Heart left ventricle (tissue), 13 donors: ENCODE measurements at regions not wholly inside any gene's neighbourhood (a gene's known extent, or its start where the extent isn't known, plus 50 kb on each side); places are given as distances from the start of the nearest gene placed in this dataset.

Experiments used
- CTCF ChIP-seq, 12 donors: fragments of 200-600 bp; sonication (generic) in 4 of 12; IDR thresholded peaks; one replicate each; pipeline versions ENCODE4 v1.5.0 to v1.8.0; 2018 to 2022; ENCODE audit warnings: antibody characterized with exemption in 12 of 12, mild to moderate bottlenecking in 5 of 12
- POLR2A ChIP-seq, 2 donors: fragments of 450-650 bp; IDR thresholded peaks; one replicate each; pipeline ENCODE4 v1.6.1; 2017; ENCODE audit warnings: antibody characterized with exemption in 2 of 2, mild to moderate bottlenecking in 2 of 2, moderate library complexity in 2 of 2
- donor health status: ischemic (EF 13 %, LVEDD 7.1; RV severe dilation, severe dysfunction).
- donor health status: DM: no; HTN: yes; CAD: no.
- donor health status: DM: no; HTN: no; CAD: no.
- donor health status: ischemic (EF 25% LVEDD 6.9; RV normal size, moderate dysfunction).
- donor health status: ischemic (EF 25% LVEDD 5.7; RV mildly dilated, moderate dysfunction).
- donor health status: ischemic (EF 35%, LVEDD 5.7; RV mildly dilated, moderate dysfunction).
- donor health status: nonischemic (EF 11% LVEDD 7.7; RV severe dilation, severe dysfunction).
- donor health status: DM: yes; HTN: yes; CAD: no.
- donor health status: PGD.
- donor health status: ischemic (EF 29% LVEDD 5.4; RV normal size, mild dysfunction).
- donor health status: nonischemic (EF 23%, LVEDD 6.1; RV moderate dilation, normal function).

GRCh38 chr4:136928957-136929411 lies 603.3 kb downstream of the PCDH18 start:
- no peak for TF ChIP-seq CTCF (IDR thresholded peaks at IDR 0.05)
- TF ChIP-seq POLR2A (IDR thresholded peaks at IDR 0.05), result no peak
